Panc1 (cell line): ENCODE measurements at regions not wholly inside any gene's neighbourhood (a gene's known extent, or its start where the extent isn't known, plus 50 kb on each side); places are given as distances from the start of the nearest gene placed in this dataset.

ENCODE experiments used
- ATAC-seq: fragments of 200-7000 bp; cut with Tn5 transposase; 2 replicates; pipeline ENCODE4 v1.9.1; 2020; ENCODE audit warnings: mild to moderate bottlenecking, moderate library complexity
- BruUV-seq: library from RNA; stranded (reverse); fragments of 400-500 nt; replicated peaks from 2 replicates; lab custom pipeline; 2021; lab: Mats Ljungman, UMichigan
- CTCF ChIA-PET: fragments of 300-600 bp; sonication (Branson Sonifier 250); formaldehyde crosslinking; loops from one replicate; lab custom pipeline; 2022; ENCODE audit warnings: antibody characterized with exemption; lab: Charles Lee
- POLR2A ChIA-PET: fragments of 300-600 bp; sonication (Branson Sonifier 250); formaldehyde crosslinking; loops from one replicate; lab custom pipeline; 2022; ENCODE audit warnings: antibody characterized with exemption; lab: Charles Lee
- DNase-seq: peaks from one replicate; pipeline ENCODE4 v3.0.0-alpha.2; 2010; ENCODE audit warnings: low read depth, low spot score
- H3K27ac ChIP-seq: 2 replicates; pipeline ENCODE4 v1.5.1; 2011; ENCODE audit warnings: mild to moderate bottlenecking, low read length, inconsistent platforms
- H3K27me3 ChIP-seq: fragments of 200-500 bp; sonication (Bioruptor generic); 2 replicates; pipeline ENCODE4 v1.6.0; 2014; ENCODE audit warnings: low read length, inconsistent platforms; ENCODE audit not compliant: control insufficient read depth, insufficient read depth
- H3K36me3 ChIP-seq: fragments of 200-500 bp; sonication (Bioruptor generic); 2 replicates; pipeline ENCODE4 v1.5.1; 2014; ENCODE audit warnings: inconsistent platforms, mild to moderate bottlenecking, low read length, moderate library complexity; ENCODE audit not compliant: control insufficient read depth, insufficient read depth
- H3K4me1 ChIP-seq: 2 replicates; pipeline ENCODE4 v1.5.1; 2011; ENCODE audit warnings: inconsistent platforms, mild to moderate bottlenecking, low read length, moderate library complexity; ENCODE audit not compliant: control insufficient read depth, insufficient read depth
- H3K4me3 ChIP-seq, 2 experiments: 2 replicates each; pipeline ENCODE4 v1.5.1; 2011 to 2012; ENCODE audit warnings: low read depth in 2 of 2, low read length in 2 of 2, mild to moderate bottlenecking in 2 of 2, inconsistent platforms in 1 of 2, moderate library complexity in 1 of 2
- H3K9me3 ChIP-seq: fragments of 200-500 bp; sonication (Bioruptor generic); 2 replicates; pipeline ENCODE4 v1.5.1; 2014; ENCODE audit warnings: low read depth, mild to moderate bottlenecking, inconsistent platforms, low read length, moderate library complexity; ENCODE audit not compliant: control insufficient read depth, insufficient read depth
- CTCF ChIP-seq: fragments of 450-650 bp; IDR thresholded peaks from 2 replicates; pipeline ENCODE4 v1.5.1; 2017; ENCODE audit warnings: mild to moderate bottlenecking
- POLR2AphosphoS5 ChIP-seq: IDR thresholded peaks from 2 replicates; pipeline ENCODE4 v1.6.1; 2012; ENCODE audit warnings: mild to moderate bottlenecking, low read depth, low read length, moderate library complexity
- REST ChIP-seq, 2 experiments: IDR thresholded peaks; 2 replicates each; pipeline ENCODE4 v1.6.1; 2011 to 2012; ENCODE audit warnings: low read depth in 2 of 2, control low read depth in 1 of 2, low read length in 1 of 2, mild to moderate bottlenecking in 1 of 2, moderate library complexity in 1 of 2; ENCODE audit not compliant: insufficient read depth in 1 of 2
- SIN3A ChIP-seq: IDR thresholded peaks from 2 replicates; pipeline ENCODE4 v1.6.1; 2012; ENCODE audit warnings: low read depth, mild to moderate bottlenecking, low read length, moderate library complexity, borderline replicate concordance; ENCODE audit not compliant: insufficient read depth
- TCF7L2 ChIP-seq: IDR thresholded peaks from 2 replicates; pipeline ENCODE4 v1.6.1; 2011; ENCODE audit warnings: mild to moderate bottlenecking, low read depth, low read length, inconsistent platforms
- in situ Hi-C: cut with HindIII; loops from 2 replicates; pipeline ENCODE4 v1.10.0; 2016; ENCODE audit warnings: low sequenced_read_pairs, low pct_unique_long_range_greater_than_20kb
- intact Hi-C: fragments of 100-400 bp; cut with micrococcal nuclease; formaldehyde crosslinking; loops from one replicate; pipeline ENCODE4 v1.10.0; 2022; ENCODE audit not compliant: unreplicated experiment

GRCh38 chr13:105343134-105343806 is 1192.2 kb downstream of the EFNB2 start:
- Histone ChIP-seq H3K27me3 (no peaks in the 10 kb centered on the region), H3K27ac (no peak overlapping the region), H3K36me3 (no peaks in the 10 kb centered on the region), H3K4me1 (no peaks in the 10 kb centered on the region), H3K9me3 (no peaks in the 10 kb centered on the region), H3K4me3 (no peak overlapping the region)
- in situ Hi-C loops = no loop called here
- BruUV-seq = no TSS peak
- no peak for DNase-seq
- no peak for TF ChIP-seq SIN3A
- no peak for TF ChIP-seq REST (IDR thresholded peaks at IDR 0.05; ENCODE audit: insufficient read depth in 1 of 2, low read depth in 2 of 2, low read length in 1 of 2)
- no peak for TF ChIP-seq CTCF
- no peak for TF ChIP-seq POLR2AphosphoS5
- ChIA-PET POLR2A (interaction anchor here (0.6 kb wide), 1 partner anchor 1164 kb away, joined by 3 read pairs; no protein-coding TSS in a partner anchor), CTCF (no interaction called here)
- ATAC-seq = no peak
- intact Hi-C loops = no loop called here

GRCh38 chr13:105342281-105342820 is 1193.1 kb downstream of the EFNB2 start:
- Histone ChIP-seq H3K9me3 (no peaks in the 10 kb centered on the region), H3K27ac (no peak overlapping the region), H3K36me3 (no peaks in the 10 kb centered on the region), H3K4me1 (no peaks in the 10 kb centered on the region), H3K27me3 (no peaks in the 10 kb centered on the region), H3K4me3 (no peak overlapping the region)
- ChIA-PET POLR2A (no interaction called here), CTCF (no interaction called here)
- ATAC-seq (no peak), DNase-seq (no peak)
- intact Hi-C loops (no loop called here), in situ Hi-C loops (no loop called here)
- no TSS peak for BruUV-seq
- TF ChIP-seq POLR2AphosphoS5 (no peak), SIN3A (no peak), TCF7L2 (no peak), CTCF (no peak), REST (IDR thresholded peaks at IDR 0.05; ENCODE audit: insufficient read depth in 1 of 2, low read depth in 2 of 2, low read length in 1 of 2) (no peak)
